Right lobe of liver (tissue), 4 donors: ENCODE measurements at regions not wholly inside any gene's neighbourhood (a gene's known extent, or its start where the extent isn't known, plus 50 kb on each side); places are given as distances from the start of the nearest gene placed in this dataset.

Source experiments
- CTCF ChIP-seq, 4 donors: fragments of 200-600 bp in 3 of 4; fragments of 450-650 bp in 1 of 4; IDR thresholded peaks; one replicate each; pipeline versions ENCODE4 v1.5.1 to v1.8.0; 2016 to 2022; ENCODE audit warnings: antibody characterized with exemption in 4 of 4, mild to moderate bottlenecking in 2 of 4
- POLR2A ChIP-seq: fragments of 450-650 bp; IDR thresholded peaks from one replicate; pipeline ENCODE4 v1.6.1; 2017; ENCODE audit warnings: antibody characterized with exemption, mild to moderate bottlenecking
- donor health status: DM: no; HTN: no; CAD: no.
- donor health status: DM: no; HTN: no; CAD: no.
- donor health status: DM: no; HTN: yes; CAD: no.

GRCh38 chr6:140985679-140986275, 1146.9 kb upstream of the GJE1 start:
- TF ChIP-seq CTCF (IDR thresholded peaks at IDR 0.05) = no peak
- no peak for TF ChIP-seq POLR2A
